Fibroblast of the aortic adventitia (primary cell): ENCODE measurements at regions not wholly inside any gene's neighbourhood (a gene's known extent, or its start where the extent isn't known, plus 50 kb on each side); places are given as distances from the start of the nearest gene placed in this dataset.

Source experiments
- DNase-seq: peaks from one replicate; pipeline ENCODE4 v3.0.0-alpha.2; 2010; ENCODE audit warnings: low read depth
- H3K4me3 ChIP-seq: 2 replicates; pipeline ENCODE4 v1.5.1; 2011; ENCODE audit warnings: low read depth, mild to moderate bottlenecking, control low read depth, low read length, moderate library complexity
- TF ChIP-seq, protein P1 (sequence below): IDR thresholded peaks from 2 replicates; pipeline ENCODE4 v1.5.1; 2011; ENCODE audit warnings: mild to moderate bottlenecking, low read length, control low read depth, inconsistent platforms; ENCODE audit not compliant: insufficient read depth

DNA sequence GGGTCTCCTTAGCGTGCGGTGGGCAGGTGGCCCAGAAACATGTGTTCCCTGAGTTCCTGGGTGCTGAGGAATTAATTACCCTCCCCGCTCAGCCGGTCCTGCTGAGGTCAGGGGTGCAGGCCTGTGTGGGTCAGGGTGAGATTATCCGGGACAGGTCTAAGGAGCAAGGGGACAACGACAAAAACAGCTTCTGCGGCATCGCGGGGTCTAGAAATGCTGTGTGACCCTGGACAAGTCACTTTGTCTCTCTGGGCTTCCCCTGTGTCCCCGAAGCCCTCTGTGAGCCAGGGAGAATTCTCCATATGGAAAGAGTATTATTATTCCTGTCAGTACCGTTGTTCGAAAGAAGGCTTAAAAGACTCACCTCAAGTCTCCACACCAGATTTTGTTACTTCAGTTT is 186.1 kb downstream of the MN1 start:
- TF ChIP-seq, protein P1, sequence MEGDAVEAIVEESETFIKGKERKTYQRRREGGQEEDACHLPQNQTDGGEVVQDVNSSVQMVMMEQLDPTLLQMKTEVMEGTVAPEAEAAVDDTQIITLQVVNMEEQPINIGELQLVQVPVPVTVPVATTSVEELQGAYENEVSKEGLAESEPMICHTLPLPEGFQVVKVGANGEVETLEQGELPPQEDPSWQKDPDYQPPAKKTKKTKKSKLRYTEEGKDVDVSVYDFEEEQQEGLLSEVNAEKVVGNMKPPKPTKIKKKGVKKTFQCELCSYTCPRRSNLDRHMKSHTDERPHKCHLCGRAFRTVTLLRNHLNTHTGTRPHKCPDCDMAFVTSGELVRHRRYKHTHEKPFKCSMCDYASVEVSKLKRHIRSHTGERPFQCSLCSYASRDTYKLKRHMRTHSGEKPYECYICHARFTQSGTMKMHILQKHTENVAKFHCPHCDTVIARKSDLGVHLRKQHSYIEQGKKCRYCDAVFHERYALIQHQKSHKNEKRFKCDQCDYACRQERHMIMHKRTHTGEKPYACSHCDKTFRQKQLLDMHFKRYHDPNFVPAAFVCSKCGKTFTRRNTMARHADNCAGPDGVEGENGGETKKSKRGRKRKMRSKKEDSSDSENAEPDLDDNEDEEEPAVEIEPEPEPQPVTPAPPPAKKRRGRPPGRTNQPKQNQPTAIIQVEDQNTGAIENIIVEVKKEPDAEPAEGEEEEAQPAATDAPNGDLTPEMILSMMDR: no peak
- H3K4me3 ChIP-seq: no peak overlapping the region
- DNase-seq: no peak

DNA sequence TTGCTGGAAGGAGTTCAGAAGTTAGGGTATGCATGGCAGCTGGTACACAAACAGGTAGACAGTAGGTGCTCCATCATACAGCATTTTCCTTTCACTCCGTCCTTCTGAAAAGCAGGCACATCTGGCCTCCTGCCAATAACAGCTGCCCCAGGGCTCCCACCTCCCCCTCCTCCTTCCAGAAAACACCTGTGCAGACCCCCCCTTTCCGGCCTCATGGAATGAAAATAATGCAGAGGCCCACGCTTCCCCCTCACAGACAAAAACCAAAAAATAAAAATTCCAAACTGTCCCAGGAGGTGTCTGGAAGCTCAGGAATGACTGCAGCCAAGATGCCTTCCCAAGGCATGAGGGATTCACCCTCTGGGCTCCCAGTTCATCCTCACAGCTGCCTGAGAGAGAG is 185.5 kb downstream of the MN1 start:
- DNase-seq: no peak
- TF ChIP-seq, protein P1: no peak

GRCh38 chr22:27617214-27617881 is 184.2 kb downstream of the MN1 start:
- H3K4me3 ChIP-seq: no peak overlapping the region
- TF ChIP-seq, protein P1: no peak
- DNase-seq: no peak

More for the DNA sequence above, 185.5 kb downstream of the MN1 start:
- H3K4me3 ChIP-seq: no peak overlapping the region

DNA sequence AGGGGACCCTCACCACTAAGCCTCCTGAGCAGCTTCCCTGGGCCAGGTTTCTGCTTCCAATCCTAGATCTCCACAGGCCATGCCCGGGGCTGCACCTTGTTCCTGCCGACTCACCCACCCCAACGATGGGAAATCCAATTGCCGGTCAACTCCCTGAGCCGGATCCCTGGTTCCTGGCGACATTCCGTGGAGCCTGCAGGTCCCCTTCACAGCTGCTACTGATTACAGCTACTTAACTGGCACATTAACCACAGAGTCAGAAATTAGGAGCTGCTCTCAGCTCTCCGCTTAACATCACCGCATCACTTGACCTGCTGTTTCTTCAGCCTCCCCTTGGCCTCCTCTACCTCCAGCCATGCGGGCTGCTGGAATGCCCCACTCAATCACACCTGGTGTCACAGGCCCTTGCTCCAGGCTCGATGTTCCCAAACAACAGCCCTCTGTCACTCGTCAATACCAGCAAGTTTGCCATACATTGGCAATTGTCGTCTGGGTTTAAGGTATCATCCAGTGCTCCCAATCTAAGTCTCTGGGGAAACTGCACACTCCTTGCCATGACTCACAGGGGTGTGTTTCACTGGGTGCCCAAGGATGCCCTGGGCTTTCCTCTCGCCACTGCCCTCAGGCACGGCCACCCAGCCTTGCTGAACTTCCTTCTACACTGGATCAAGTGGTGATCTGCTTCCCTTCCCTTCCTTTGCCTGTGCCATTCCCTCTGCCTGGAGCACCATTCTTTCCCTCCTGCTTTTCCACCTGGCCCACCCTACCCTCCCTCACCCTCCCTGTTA is 181.0 kb downstream of the MN1 start:
- TF ChIP-seq, protein P1: no peak
- H3K4me3 ChIP-seq: no peak overlapping the region
- DNase-seq: no peak

- DNase-seq: no peak
- no peak overlapping the region for H3K4me3 ChIP-seq
- TF ChIP-seq, protein P1: no peak
Observed at GRCh38 chr22:27621486-27622070, 180.0 kb downstream of the MN1 start.

- no peak overlapping the region for H3K4me3 ChIP-seq
- no peak for DNase-seq
- TF ChIP-seq, protein P1: no peak
Observed at GRCh38 chr22:27624042-27624441, 177.5 kb downstream of the MN1 start.
